ENCODE measurements at regions not wholly inside any gene's neighbourhood (a gene's known extent, or its start where the extent isn't known, plus 50 kb on each side); places are given as distances from the start of the nearest gene placed in this dataset.

DNA sequence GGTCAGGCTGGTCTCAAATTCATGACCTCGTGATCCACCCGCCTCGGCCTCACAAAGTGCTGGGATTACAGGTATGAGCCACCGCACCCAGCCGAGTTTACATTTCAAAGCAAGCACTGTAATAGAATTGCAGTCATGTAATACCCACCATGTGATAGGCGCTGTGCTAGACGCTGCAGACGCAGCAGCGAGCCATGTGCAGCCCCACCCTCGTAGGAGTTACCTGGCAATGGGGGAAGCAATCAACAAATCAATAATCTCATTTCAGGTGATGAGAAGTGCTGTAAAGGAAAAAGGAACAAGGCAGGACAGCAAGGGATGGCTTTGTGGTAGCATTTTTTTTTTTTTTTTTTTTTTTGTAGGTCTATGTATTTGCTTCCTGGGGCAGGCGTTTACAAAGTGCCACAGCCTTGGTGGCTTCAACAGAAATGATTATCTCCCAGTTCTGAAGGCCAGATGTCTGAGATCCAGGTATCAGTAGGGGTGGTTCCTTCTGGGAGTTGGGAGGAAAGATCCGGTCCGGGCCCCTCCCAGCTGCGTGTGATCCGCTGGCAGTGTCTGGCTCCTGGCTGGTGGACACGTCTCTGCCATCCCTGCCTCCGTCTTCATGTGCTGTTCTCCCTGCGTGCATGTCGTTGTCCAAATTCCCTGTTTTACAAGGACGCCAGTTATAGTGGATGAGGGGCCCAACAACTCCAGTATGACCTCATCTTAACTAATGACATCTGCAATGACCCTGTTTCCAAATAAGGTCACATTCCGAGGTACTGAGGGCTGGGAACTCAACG lies 72.8 kb downstream of the TNFAIP2 start:
- DNase-seq (no peak), ATAC-seq (ENCODE audit: low read depth) (no peak)
- H2BK120ac ChIP-seq (ENCODE audit: low read depth, low read length) = no peak overlapping the region
- H4K20me1 ChIP-seq (ENCODE audit: insufficient read depth, low read length) = no peaks in the 10 kb centered on the region; the same call in 1 of the 2 replicates
- H3K4me1 ChIP-seq (ENCODE audit: control insufficient read depth, insufficient read depth, low read length) = peaks cover 10% of the 10 kb centered on the region
- no peak overlapping the region for H3K56ac ChIP-seq (ENCODE audit: extremely low read depth, insufficient read depth, low read length)
- peaks cover 14% of the 10 kb centered on the region for H3K27me3 ChIP-seq (ENCODE audit: control insufficient read depth, insufficient read depth, low read length)
- no peak overlapping the region for H3K23ac ChIP-seq (ENCODE audit: low read depth, low read length)
- intact Hi-C loops (cut with micrococcal nuclease) = no loop called here
- no TSS peak for BruUV-seq (replicated peaks)
- TF ChIP-seq POLR2A (IDR thresholded peaks at IDR 0.05; ENCODE audit: low read depth, low read length) (no peak), FOS (IDR thresholded peaks at IDR 0.05; ENCODE audit: low read depth, low read length) (no peak), CEBPB (IDR thresholded peaks at IDR 0.05; ENCODE audit: low read depth, low read length) (no peak), CTCF (conservative IDR thresholded peaks at IDR 0.05; ENCODE audit: low read depth, low read length) (no peak), BHLHE40 (IDR thresholded peaks at IDR 0.05; ENCODE audit: low read depth, low read length) (no peak), CHD1 (IDR thresholded peaks at IDR 0.05; ENCODE audit: low read depth, low read length) (no peak), MAFK (IDR thresholded peaks at IDR 0.05; ENCODE audit: low read depth, low read length) (no peak), RFX5 (IDR thresholded peaks at IDR 0.05; ENCODE audit: low read depth, low read length) (no peak), NFE2L2 (IDR thresholded peaks at IDR 0.05; ENCODE audit: low read depth, low read length) (no peak), RCOR1 (IDR thresholded peaks at IDR 0.05; ENCODE audit: insufficient replicate concordance, low read length) (no peak), USF2 (IDR thresholded peaks at IDR 0.05; ENCODE audit: low read depth, low read length) (no peak)
- TF ChIP-seq, protein P1, sequence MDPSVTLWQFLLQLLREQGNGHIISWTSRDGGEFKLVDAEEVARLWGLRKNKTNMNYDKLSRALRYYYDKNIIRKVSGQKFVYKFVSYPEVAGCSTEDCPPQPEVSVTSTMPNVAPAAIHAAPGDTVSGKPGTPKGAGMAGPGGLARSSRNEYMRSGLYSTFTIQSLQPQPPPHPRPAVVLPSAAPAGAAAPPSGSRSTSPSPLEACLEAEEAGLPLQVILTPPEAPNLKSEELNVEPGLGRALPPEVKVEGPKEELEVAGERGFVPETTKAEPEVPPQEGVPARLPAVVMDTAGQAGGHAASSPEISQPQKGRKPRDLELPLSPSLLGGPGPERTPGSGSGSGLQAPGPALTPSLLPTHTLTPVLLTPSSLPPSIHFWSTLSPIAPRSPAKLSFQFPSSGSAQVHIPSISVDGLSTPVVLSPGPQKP (IDR thresholded peaks at IDR 0.05; ENCODE audit: borderline replicate concordance, low read depth, low read length) = no peak
- no peak overlapping the region for H4K91ac ChIP-seq (ENCODE audit: insufficient read depth, low read depth, low read length)
- no peak overlapping the region for H3K14ac ChIP-seq (replicated peaks; ENCODE audit: low read depth, low read length)
- CTCF ChIA-PET = no interaction called here
- no peak overlapping the region for H2BK20ac ChIP-seq (ENCODE audit: low read depth, low read length)
- no peak overlapping the region for H4K8ac ChIP-seq (ENCODE audit: low read depth in 2 of 2, low read length in 2 of 2)
- in situ Hi-C loops (cut with MboI; ENCODE audit: low sequenced_read_pairs) = no loop called here
- H3K18ac ChIP-seq (ENCODE audit: low read depth, low read length) = no peak overlapping the region
- H3K9ac ChIP-seq (ENCODE audit: low read depth, low read length) = no peak overlapping the region
- no peak overlapping the region for H4K5ac ChIP-seq (ENCODE audit: low read depth, low read length)
- peak overlapping the region; percentile 56; the same call in 1 of the 2 replicates for H2AK5ac ChIP-seq (ENCODE audit: low read depth, low read length)
- no peak overlapping the region for H2BK15ac ChIP-seq (ENCODE audit: low read depth, low read length)
- no peak overlapping the region for H3K27ac ChIP-seq (ENCODE audit: insufficient read depth, low read length)
- H3K4me2 ChIP-seq (ENCODE audit: low read depth, low read length) = no peak overlapping the region
- H2BK5ac ChIP-seq (ENCODE audit: low read depth, low read length, poor library complexity, severe bottlenecking) = no peak overlapping the region
- 85% methylated on average over 6 of the region's 22 CpGs; no CpG with 5 or more reads in 1 of the 2 experiments for WGBS, 2 experiments (ENCODE audit: extremely low coverage in 2 of 2, insufficient read length in 1 of 2)
- H2AFZ ChIP-seq (replicated peaks; ENCODE audit: low read length, poor library complexity) = no peak overlapping the region
- dilution Hi-C loops (cut with HindIII; ENCODE audit: low sequenced_read_pairs, unreplicated experiment) = no loop called here
- H3K36me3 ChIP-seq (ENCODE audit: control insufficient read depth, insufficient read depth, low read length) = no peaks in the 10 kb centered on the region
- H3K9me3 ChIP-seq (ENCODE audit: control insufficient read depth, insufficient read depth, low read length) = no peaks in the 10 kb centered on the region; the same call in 1 of the 2 replicates
- no peak overlapping the region for H3K4ac ChIP-seq (ENCODE audit: low read depth, low read length)
- POLR2A ChIA-PET (ENCODE audit: unreplicated experiment) = no interaction called here
- H3K79me1 ChIP-seq (ENCODE audit: low read depth in 1 of 2, low read length in 2 of 2) = no peaks in the 10 kb centered on the region
- H2AK9ac ChIP-seq (replicated peaks; ENCODE audit: low read depth, low read length, poor library complexity) = no peak overlapping the region
- H3K9me1 ChIP-seq (ENCODE audit: insufficient read depth, low read length) = no peaks in the 10 kb centered on the region
- no peak overlapping the region for H3K4me3 ChIP-seq (ENCODE audit: insufficient read depth, low read depth, low read length)
